ENCODE measurements at regions not wholly inside any gene's neighbourhood (a gene's known extent, or its start where the extent isn't known, plus 50 kb on each side); places are given as distances from the start of the nearest gene placed in this dataset.

DNA sequence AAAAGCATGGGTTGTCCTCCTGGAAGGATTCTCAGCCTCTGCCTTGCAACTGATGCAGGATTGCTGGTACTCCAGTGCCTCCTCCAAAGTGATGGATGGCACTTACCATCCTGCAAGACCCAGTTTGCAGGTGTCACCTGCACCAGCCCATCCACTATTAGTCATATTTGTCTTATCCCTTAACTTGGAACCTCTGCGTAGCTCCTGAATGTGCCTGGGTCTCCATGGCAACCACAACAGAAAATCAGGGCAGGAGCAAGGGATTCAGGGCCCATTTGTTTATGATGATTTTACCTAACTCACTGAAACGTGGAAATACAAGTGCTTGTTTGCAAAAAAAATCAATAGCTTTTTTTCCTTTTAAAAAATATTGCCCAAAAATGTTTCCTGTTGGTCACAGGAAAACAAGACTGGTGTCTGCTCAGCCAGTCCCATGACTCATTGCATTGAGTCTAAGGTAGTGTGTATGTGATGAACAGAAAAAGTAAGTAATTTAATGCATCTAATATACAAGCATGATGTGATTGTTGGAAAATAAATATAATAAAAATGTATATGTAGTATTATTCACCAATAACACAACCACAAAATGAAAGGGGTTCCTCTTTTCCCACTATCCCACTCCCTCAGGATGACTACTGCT, 1196.3 kb upstream of the TMEM132C start:
- no peaks in the 10 kb centered on the region for H3K4me1 Mint-ChIP-seq
- ATAC-seq (no peak), DNase-seq (ENCODE audit: low spot score in 2 of 2) (no peak)
- no peak overlapping the region for H3K27ac Mint-ChIP-seq
- no peaks in the 10 kb centered on the region for H3K36me3 Mint-ChIP-seq
- no peaks in the 10 kb centered on the region for H3K9me3 Mint-ChIP-seq
- no peak overlapping the region for H3K4me3 Mint-ChIP-seq

- H3K9me3 Mint-ChIP-seq, result no peaks in the 10 kb centered on the region
- H3K36me3 Mint-ChIP-seq, result no peaks in the 10 kb centered on the region
- H3K4me3 Mint-ChIP-seq, result no peak overlapping the region
- ATAC-seq (no peak), DNase-seq (ENCODE audit: low spot score in 2 of 2) (no peak)
- H3K4me1 Mint-ChIP-seq, result no peaks in the 10 kb centered on the region
- H3K27ac Mint-ChIP-seq, result no peak overlapping the region
Observed at GRCh38 chr12:127074161-127074560, 1192.8 kb upstream of the TMEM132C start.

GRCh38 chr12:127075981-127076380, 1191.0 kb upstream of the TMEM132C start:
- Mint-ChIP-seq H3K27ac (no peak overlapping the region), H3K9me3 (no peaks in the 10 kb centered on the region), H3K36me3 (no peaks in the 10 kb centered on the region), H3K4me3 (no peak overlapping the region), H3K4me1 (no peaks in the 10 kb centered on the region)
- no peak for DNase-seq (ENCODE audit: low spot score in 2 of 2)
- no peak for ATAC-seq

- no peaks in the 10 kb centered on the region for H3K4me1 Mint-ChIP-seq
- no peaks in the 10 kb centered on the region for H3K36me3 Mint-ChIP-seq
- no peak for DNase-seq (ENCODE audit: low spot score in 2 of 2)
- H3K9me3 Mint-ChIP-seq, result no peaks in the 10 kb centered on the region
- H3K27ac Mint-ChIP-seq, result no peak overlapping the region
- no peak overlapping the region for H3K4me3 Mint-ChIP-seq
- no peak for ATAC-seq
Observed at GRCh38 chr12:127077262-127078045, 1189.5 kb upstream of the TMEM132C start.

GRCh38 chr12:127078577-127079350, 1188.2 kb upstream of the TMEM132C start:
- H3K9me3 Mint-ChIP-seq, result no peaks in the 10 kb centered on the region
- H3K4me3 Mint-ChIP-seq, result no peak overlapping the region
- H3K27ac Mint-ChIP-seq, result no peak overlapping the region
- peaks cover 5% of the 10 kb centered on the region for H3K4me1 Mint-ChIP-seq
- no peaks in the 10 kb centered on the region for H3K36me3 Mint-ChIP-seq
- DNase-seq (ENCODE audit: low spot score in 2 of 2), result no peak
- ATAC-seq, result no peak

DNA sequence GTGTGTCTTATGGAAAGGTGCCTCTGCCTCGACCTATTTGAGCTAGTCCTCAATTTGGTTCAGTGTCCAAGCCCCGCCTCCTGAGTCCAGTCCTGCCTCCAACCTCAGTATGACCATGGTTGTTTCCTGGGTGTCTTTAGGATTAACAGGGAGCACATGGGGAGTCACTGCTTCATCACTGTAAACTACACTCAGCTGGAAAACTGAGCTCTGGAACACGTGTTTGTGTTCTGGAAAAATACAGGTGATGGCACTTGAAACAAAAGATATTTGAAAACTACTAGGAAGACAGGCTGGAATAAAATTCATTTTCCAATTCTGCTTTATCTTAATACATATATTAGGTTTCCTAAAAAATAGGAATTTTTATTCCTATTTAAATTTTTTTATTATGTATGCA, 1187.3 kb upstream of the TMEM132C start:
- Mint-ChIP-seq H3K36me3 (no peaks in the 10 kb centered on the region), H3K4me3 (no peak overlapping the region), H3K9me3 (no peaks in the 10 kb centered on the region), H3K4me1 (peaks cover 9% of the 10 kb centered on the region), H3K27ac (no peak overlapping the region)
- ATAC-seq (no peak), DNase-seq (ENCODE audit: low spot score in 2 of 2) (no peak)

GRCh38 chr12:127081058-127081457, 1185.9 kb upstream of the TMEM132C start:
- Mint-ChIP-seq H3K36me3 (no peaks in the 10 kb centered on the region), H3K27ac (no peak overlapping the region), H3K4me1 (peaks cover 9% of the 10 kb centered on the region), H3K4me3 (no peak overlapping the region), H3K9me3 (no peaks in the 10 kb centered on the region)
- no peak for DNase-seq (ENCODE audit: low spot score in 2 of 2)
- ATAC-seq, result no peak

DNA sequence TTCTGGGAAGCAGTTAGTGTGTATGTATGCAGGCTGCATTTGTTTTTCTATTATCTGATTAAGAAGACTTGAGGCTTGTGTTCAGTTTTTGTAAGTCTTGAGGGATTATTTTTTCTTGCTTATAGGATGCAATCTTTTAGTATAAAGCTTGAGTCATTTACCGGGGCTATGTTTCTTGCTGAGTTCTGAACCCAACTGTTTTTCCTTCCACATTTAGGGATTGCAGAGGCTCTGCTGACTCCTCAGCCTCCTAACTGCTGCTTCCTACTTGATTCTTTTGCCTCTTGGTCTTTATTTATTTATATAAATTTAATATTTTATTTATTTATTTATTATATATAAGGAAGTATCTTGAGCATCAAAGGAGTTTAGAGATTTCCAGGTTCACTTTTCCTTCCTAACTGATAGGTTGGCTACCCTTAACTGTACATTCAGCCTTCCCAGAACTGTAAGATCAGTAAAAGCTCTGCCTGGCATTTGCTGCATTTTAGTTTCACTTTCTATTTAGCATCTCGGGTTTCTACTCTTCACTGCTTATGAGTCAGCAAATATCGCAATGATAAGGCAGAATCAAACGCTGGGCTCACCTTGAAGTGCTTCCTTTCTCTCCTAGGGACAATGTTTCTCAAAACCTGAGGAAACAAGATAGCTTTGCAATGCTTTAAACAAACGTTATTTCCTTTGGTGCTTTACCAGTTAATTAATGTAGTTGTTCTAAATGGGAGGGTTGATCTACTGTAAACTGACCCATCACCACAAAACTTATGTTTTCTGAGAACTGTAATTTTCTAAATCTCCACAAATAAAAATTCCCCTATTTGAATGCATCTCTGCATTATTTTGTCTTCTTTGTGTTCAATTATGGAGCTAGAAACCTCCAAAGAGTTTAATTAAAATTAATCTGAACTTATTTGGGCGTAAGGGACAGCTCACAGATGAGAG, 1183.7 kb upstream of the TMEM132C start:
- no peak for DNase-seq (ENCODE audit: low spot score in 2 of 2)
- H3K27ac Mint-ChIP-seq, result peak overlapping the region; percentile 76
- H3K4me3 Mint-ChIP-seq, result peak overlapping the region; percentile 41
- no peaks in the 10 kb centered on the region for H3K36me3 Mint-ChIP-seq
- H3K9me3 Mint-ChIP-seq, result no peaks in the 10 kb centered on the region
- peak; percentile 93 for ATAC-seq
- peaks cover 9% of the 10 kb centered on the region for H3K4me1 Mint-ChIP-seq

GRCh38 chr12:127101076-127101475, 1165.9 kb upstream of the TMEM132C start:
- DNase-seq (ENCODE audit: low spot score in 2 of 2), result no peak
- no peaks in the 10 kb centered on the region for H3K36me3 Mint-ChIP-seq
- no peak overlapping the region for H3K4me3 Mint-ChIP-seq
- no peaks in the 10 kb centered on the region for H3K4me1 Mint-ChIP-seq
- no peak for ATAC-seq
- no peaks in the 10 kb centered on the region for H3K9me3 Mint-ChIP-seq
- no peak overlapping the region for H3K27ac Mint-ChIP-seq

DNA sequence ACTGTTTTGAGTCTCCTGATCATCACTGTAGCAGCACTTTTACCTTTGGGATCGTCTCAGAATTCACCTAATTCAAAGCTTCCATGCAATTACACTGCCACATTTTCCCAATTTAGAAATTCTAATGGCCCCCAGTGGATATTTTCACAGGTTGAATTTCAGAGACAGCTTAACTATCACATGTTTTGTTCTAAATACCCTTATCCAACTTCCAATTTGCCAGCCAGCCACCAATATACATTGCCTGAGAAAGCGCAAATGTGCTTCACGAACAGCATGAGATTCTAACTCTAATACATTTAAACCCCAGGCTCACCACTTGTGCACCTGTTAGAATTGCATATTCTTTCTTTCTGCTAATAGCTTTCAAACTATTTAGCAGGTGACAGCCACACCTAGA, 1160.9 kb upstream of the TMEM132C start:
- peaks cover 6% of the 10 kb centered on the region for H3K4me1 Mint-ChIP-seq
- ATAC-seq (no peak), DNase-seq (ENCODE audit: low spot score in 2 of 2) (no peak)
- no peaks in the 10 kb centered on the region for H3K9me3 Mint-ChIP-seq
- H3K4me3 Mint-ChIP-seq, result no peak overlapping the region
- no peaks in the 10 kb centered on the region for H3K36me3 Mint-ChIP-seq
- H3K27ac Mint-ChIP-seq, result no peak overlapping the region

GRCh38 chr12:127106697-127107096, 1160.3 kb upstream of the TMEM132C start:
- H3K4me3 Mint-ChIP-seq, result no peak overlapping the region
- no peaks in the 10 kb centered on the region for H3K36me3 Mint-ChIP-seq
- DNase-seq (ENCODE audit: low spot score in 2 of 2) (no peak), ATAC-seq (no peak)
- no peaks in the 10 kb centered on the region for H3K9me3 Mint-ChIP-seq
- H3K27ac Mint-ChIP-seq, result no peak overlapping the region
- H3K4me1 Mint-ChIP-seq, result peaks cover 6% of the 10 kb centered on the region

- no peak for ATAC-seq
- Mint-ChIP-seq H3K4me1 (peaks cover 6% of the 10 kb centered on the region), H3K9me3 (no peaks in the 10 kb centered on the region), H3K27ac (no peak overlapping the region), H3K4me3 (no peak overlapping the region), H3K36me3 (no peaks in the 10 kb centered on the region)
- DNase-seq (ENCODE audit: low spot score in 2 of 2), result no peak
Observed at GRCh38 chr12:127107744-127108143, 1159.2 kb upstream of the TMEM132C start.

DNA sequence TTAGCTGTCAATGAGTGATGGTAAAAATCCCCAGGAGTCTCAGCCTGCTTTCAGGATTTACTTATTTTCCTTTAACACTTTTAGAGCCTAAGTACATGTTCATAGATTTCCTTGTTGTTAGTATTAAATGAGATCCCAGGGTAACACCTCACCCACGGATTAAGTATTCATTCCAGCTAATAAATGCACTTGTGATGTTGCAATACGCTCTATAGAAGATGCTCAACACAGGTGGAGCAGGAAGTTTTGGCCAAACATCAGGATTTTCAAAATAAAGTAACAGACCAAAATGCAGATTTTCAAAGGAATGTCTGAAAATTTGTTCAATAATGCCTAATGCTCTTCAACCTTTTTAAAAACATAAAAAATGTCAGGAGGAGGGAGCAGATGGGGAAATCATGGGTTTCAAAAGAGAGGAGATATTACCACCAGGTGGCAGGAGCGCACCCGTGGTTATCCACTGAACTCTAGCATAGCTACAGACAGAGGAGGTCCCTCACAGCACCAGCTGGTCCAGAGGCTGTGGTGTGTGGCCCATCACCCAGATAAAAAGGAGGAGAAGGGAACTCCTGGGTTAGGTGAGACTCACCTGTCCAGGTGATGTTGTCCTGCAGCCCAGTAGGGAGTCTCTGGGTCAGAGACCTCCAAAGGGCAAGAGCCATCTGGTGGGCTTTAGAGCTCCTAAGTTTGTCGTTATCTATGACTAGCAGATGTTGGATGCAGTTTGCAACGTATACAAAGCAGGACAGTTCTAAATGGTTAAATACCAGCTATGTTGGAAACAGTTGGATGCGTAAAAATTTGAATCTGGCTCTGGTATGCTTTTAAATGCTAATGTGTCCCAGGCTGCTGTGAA, 1158.4 kb upstream of the TMEM132C start:
- Mint-ChIP-seq H3K27ac (no peak overlapping the region), H3K4me3 (no peak overlapping the region), H3K36me3 (no peaks in the 10 kb centered on the region), H3K4me1 (peaks cover 6% of the 10 kb centered on the region), H3K9me3 (no peaks in the 10 kb centered on the region)
- DNase-seq (ENCODE audit: low spot score in 2 of 2) (peak; percentile 21 to 65), ATAC-seq (peak; percentile 78)

- no peak for ATAC-seq
- DNase-seq (ENCODE audit: low spot score in 2 of 2), result no peak
- Mint-ChIP-seq H3K9me3 (no peaks in the 10 kb centered on the region), H3K4me3 (no peak overlapping the region), H3K27ac (no peak overlapping the region), H3K4me1 (peaks cover under 1% of the 10 kb centered on the region), H3K36me3 (no peaks in the 10 kb centered on the region)
Observed at GRCh38 chr12:127113945-127114344, 1153.0 kb upstream of the TMEM132C start.

Measured in stimulated activated effector memory CD8-positive, alpha-beta T cell treated with anti-CD3 and anti-CD28 coated beads, Interleukin-12 subunit alpha, Interleukin-12 subunit beta, amount 100 ng/mL, for 72 hours (primary cell).